HEK293T (cell line): ENCODE measurements at regions not wholly inside any gene's neighbourhood (a gene's known extent, or its start where the extent isn't known, plus 50 kb on each side); places are given as distances from the start of the nearest gene placed in this dataset.

Experiments used
- ARNT ChIP-seq: fragments of 450-650 bp; IDR thresholded peaks from 2 replicates; pipeline ENCODE4 v1.6.1; 2017; ENCODE audit warnings: mild to moderate bottlenecking
- CTBP1 ChIP-seq: fragments of 450-650 bp; IDR thresholded peaks from 2 replicates; pipeline ENCODE4 v1.6.1; 2016; ENCODE audit warnings: borderline replicate concordance
- ELF4 ChIP-seq: fragments of 450-650 bp; IDR thresholded peaks from 2 replicates; pipeline ENCODE4 v1.6.1; 2017; ENCODE audit warnings: antibody characterized with exemption
- FOXK2 ChIP-seq: fragments of 450-650 bp; IDR thresholded peaks from 2 replicates; pipeline ENCODE4 v1.6.1; 2016; ENCODE audit warnings: mild to moderate bottlenecking
- FOXM1 ChIP-seq: fragments of 450-650 bp; IDR thresholded peaks from 2 replicates; pipeline ENCODE4 v1.6.1; 2017; ENCODE audit warnings: mild to moderate bottlenecking, borderline replicate concordance
- HDGF ChIP-seq: fragments of 450-650 bp; IDR thresholded peaks from 2 replicates; pipeline ENCODE4 v1.6.1; 2017; ENCODE audit warnings: antibody characterized with exemption, borderline replicate concordance
- L3MBTL2 ChIP-seq: fragments of 450-650 bp; conservative IDR thresholded peaks from 2 replicates; pipeline ENCODE4 v1.6.1; 2016; ENCODE audit warnings: mild to moderate bottlenecking
- LEF1 ChIP-seq: fragments of 450-650 bp; IDR thresholded peaks from 2 replicates; pipeline ENCODE4 v1.6.1; 2017; ENCODE audit warnings: mild to moderate bottlenecking, borderline replicate concordance
- NFRKB ChIP-seq: fragments of 450-650 bp; IDR thresholded peaks from 2 replicates; pipeline ENCODE4 v1.6.1; 2016; ENCODE audit warnings: mild to moderate bottlenecking, moderate library complexity
- SP1 ChIP-seq: fragments of 450-650 bp; IDR thresholded peaks from 2 replicates; pipeline ENCODE4 v1.6.1; 2017
- SUZ12 ChIP-seq: fragments of 450-650 bp; IDR thresholded peaks from 2 replicates; pipeline ENCODE4 v1.6.1; 2016; ENCODE audit warnings: mild to moderate bottlenecking
- TARDBP ChIP-seq: fragments of 450-650 bp; IDR thresholded peaks from 2 replicates; pipeline ENCODE4 v1.6.1; 2016
- ZNF384 ChIP-seq: fragments of 450-650 bp; IDR thresholded peaks from 2 replicates; pipeline ENCODE4 v1.6.1; 2016
- TF ChIP-seq, protein P1 (sequence below): fragments of 450-650 bp; IDR thresholded peaks from 2 replicates; pipeline ENCODE4 v1.6.1; 2016

GRCh38 chr2:7280790-7281189 is 363.6 kb downstream of the RNF144A start:
- TF ChIP-seq L3MBTL2: no peak
- TF ChIP-seq HDGF: no peak
- TF ChIP-seq SUZ12: no peak
- TF ChIP-seq SP1: no peak
- no peak for TF ChIP-seq ELF4
- TF ChIP-seq LEF1: no peak
- TF ChIP-seq FOXM1: no peak
- no peak for TF ChIP-seq NFRKB
- TF ChIP-seq ARNT: no peak
- TF ChIP-seq FOXK2: no peak
- TF ChIP-seq ZNF384: no peak
- TF ChIP-seq TARDBP: no peak
- TF ChIP-seq CTBP1: no peak
- TF ChIP-seq, protein P1, sequence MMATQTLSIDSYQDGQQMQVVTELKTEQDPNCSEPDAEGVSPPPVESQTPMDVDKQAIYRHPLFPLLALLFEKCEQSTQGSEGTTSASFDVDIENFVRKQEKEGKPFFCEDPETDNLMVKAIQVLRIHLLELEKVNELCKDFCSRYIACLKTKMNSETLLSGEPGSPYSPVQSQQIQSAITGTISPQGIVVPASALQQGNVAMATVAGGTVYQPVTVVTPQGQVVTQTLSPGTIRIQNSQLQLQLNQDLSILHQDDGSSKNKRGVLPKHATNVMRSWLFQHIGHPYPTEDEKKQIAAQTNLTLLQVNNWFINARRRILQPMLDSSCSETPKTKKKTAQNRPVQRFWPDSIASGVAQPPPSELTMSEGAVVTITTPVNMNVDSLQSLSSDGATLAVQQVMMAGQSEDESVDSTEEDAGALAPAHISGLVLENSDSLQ: no peak
